NB4 (cell line): ENCODE measurements at regions not wholly inside any gene's neighbourhood (a gene's known extent, or its start where the extent isn't known, plus 50 kb on each side); places are given as distances from the start of the nearest gene placed in this dataset.

Source experiments
- POLR2A ChIP-seq: IDR thresholded peaks from 2 replicates; pipeline ENCODE4 v1.6.1; 2011; ENCODE audit warnings: mild to moderate bottlenecking; ENCODE audit not compliant: insufficient read length; ENCODE audit errors: extremely low read depth
- TF ChIP-seq, protein P1 (sequence below): IDR thresholded peaks from one replicate; pipeline ENCODE4 v1.5.1; 2012; ENCODE audit warnings: low read depth, low read length

GRCh38 chr4:67091673-67092072, 453.6 kb downstream of the CENPC start:
- TF ChIP-seq, protein P1, sequence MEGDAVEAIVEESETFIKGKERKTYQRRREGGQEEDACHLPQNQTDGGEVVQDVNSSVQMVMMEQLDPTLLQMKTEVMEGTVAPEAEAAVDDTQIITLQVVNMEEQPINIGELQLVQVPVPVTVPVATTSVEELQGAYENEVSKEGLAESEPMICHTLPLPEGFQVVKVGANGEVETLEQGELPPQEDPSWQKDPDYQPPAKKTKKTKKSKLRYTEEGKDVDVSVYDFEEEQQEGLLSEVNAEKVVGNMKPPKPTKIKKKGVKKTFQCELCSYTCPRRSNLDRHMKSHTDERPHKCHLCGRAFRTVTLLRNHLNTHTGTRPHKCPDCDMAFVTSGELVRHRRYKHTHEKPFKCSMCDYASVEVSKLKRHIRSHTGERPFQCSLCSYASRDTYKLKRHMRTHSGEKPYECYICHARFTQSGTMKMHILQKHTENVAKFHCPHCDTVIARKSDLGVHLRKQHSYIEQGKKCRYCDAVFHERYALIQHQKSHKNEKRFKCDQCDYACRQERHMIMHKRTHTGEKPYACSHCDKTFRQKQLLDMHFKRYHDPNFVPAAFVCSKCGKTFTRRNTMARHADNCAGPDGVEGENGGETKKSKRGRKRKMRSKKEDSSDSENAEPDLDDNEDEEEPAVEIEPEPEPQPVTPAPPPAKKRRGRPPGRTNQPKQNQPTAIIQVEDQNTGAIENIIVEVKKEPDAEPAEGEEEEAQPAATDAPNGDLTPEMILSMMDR, result no peak
- TF ChIP-seq POLR2A, result no peak
